ENCODE measurements at regions not wholly inside any gene's neighbourhood (a gene's known extent, or its start where the extent isn't known, plus 50 kb on each side); places are given as distances from the start of the nearest gene placed in this dataset.

DNA sequence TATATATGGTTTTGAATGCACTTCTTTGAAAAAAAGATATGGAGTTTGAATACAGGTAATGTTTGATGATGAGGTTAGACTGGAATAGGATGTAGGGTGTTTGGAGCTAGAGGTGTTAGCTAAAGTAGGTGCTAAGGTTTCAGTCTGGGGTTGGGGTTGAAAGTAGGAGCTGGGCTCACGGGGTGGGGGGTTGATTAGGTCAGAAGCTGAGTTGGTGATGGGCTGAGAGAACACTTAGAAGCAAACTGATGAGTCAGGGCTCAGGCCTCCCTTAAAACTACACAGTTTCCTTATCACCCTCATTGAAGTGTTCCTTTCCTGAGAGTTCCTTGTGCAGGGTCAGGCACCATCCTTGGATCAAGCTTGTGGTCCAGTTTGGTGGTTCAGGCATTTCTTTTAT, 308.8 kb upstream of the ADAMTS16 start:
- no peak for DNase-seq (ENCODE audit: low spot score)

DNA sequence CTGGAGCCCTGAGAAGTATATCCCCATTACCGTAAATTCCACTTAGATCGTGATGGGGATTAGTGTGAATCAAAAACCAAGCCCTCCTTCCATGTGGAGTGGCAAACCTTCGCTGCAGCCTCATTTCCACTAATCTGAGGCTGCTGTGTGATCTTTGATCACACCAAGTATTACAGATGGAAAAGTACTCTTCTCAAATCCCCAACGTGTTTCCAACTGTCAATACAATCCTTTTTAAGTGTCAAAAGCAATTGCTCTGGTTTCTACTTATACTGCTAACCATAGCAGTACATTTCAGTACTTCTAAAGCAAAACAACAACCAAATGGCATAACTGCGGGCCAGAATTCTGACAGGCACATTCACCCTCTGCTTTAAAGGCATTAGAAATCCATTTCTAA, 307.7 kb upstream of the ADAMTS16 start:
- TF ChIP-seq, protein P1, sequence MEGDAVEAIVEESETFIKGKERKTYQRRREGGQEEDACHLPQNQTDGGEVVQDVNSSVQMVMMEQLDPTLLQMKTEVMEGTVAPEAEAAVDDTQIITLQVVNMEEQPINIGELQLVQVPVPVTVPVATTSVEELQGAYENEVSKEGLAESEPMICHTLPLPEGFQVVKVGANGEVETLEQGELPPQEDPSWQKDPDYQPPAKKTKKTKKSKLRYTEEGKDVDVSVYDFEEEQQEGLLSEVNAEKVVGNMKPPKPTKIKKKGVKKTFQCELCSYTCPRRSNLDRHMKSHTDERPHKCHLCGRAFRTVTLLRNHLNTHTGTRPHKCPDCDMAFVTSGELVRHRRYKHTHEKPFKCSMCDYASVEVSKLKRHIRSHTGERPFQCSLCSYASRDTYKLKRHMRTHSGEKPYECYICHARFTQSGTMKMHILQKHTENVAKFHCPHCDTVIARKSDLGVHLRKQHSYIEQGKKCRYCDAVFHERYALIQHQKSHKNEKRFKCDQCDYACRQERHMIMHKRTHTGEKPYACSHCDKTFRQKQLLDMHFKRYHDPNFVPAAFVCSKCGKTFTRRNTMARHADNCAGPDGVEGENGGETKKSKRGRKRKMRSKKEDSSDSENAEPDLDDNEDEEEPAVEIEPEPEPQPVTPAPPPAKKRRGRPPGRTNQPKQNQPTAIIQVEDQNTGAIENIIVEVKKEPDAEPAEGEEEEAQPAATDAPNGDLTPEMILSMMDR (IDR thresholded peaks at IDR 0.05; ENCODE audit: extremely low read depth, missing control alignments), result no peak
- no peak for DNase-seq (ENCODE audit: low spot score)

More for the DNA sequence above, 308.8 kb upstream of the ADAMTS16 start:
- TF ChIP-seq, protein P1 (IDR thresholded peaks at IDR 0.05; ENCODE audit: extremely low read depth, missing control alignments), result no peak

DNA sequence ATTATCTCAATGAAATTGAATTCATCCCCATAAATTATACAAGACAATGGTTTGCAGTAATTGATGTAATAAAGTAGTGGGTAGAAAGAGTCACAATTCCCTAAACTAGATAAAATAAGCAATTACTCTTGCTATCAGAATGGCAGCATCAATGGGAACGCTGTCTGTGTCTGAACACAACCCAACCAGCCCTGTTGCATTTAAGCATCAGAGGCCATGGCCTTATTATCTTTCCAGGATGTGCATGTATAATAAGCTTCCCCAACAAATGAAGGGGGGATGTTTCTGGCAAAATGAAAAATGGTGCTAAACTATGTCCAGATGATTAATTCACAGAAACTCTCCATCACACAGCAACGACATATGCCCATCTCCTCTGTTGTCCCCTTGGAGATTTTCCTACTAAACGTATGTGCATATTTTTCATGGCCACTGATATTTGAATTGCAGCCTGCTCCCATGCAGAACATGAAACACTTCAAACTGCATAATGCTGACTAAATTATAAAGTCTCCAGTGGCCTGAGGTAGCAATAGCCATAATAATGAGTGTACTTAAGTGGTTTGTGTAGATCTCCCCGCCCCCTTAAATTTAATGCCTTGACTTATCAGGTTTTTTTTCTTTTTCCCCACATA, 306.9 kb upstream of the ADAMTS16 start:
- no peak for DNase-seq (ENCODE audit: low spot score)

GRCh38 chr5:4837489-4838058, 302.6 kb upstream of the ADAMTS16 start:
- DNase-seq (ENCODE audit: low spot score), result no peak
- TF ChIP-seq, protein P1 (IDR thresholded peaks at IDR 0.05; ENCODE audit: extremely low read depth, missing control alignments), result no peak

More for the DNA sequence above, 306.9 kb upstream of the ADAMTS16 start:
- TF ChIP-seq, protein P1 (IDR thresholded peaks at IDR 0.05; ENCODE audit: extremely low read depth, missing control alignments), result no peak

- no peak for DNase-seq (ENCODE audit: low spot score)
- TF ChIP-seq, protein P1 (IDR thresholded peaks at IDR 0.05; ENCODE audit: extremely low read depth, missing control alignments), result no peak
Observed at GRCh38 chr5:4845221-4845620, 294.9 kb upstream of the ADAMTS16 start.

DNA sequence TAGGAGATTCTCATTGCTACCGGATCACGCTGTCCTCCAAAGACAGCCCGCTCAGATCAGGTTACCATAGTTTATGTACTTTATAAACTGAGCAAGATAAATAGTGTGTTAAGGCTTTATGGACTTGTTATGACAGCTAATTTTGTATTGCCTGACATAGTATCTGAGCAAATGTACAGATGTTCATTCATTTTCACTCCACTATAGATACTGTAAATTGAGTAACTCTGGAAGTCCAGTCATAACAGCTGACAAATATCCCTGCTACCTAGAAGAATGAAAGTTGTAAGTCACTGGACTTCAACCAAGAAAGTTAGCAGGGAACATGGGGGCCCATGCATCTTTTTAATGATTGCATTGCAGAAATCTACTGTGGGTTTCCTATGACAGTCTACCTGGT, 292.4 kb upstream of the ADAMTS16 start:
- TF ChIP-seq, protein P1 (IDR thresholded peaks at IDR 0.05; ENCODE audit: extremely low read depth, missing control alignments), result no peak
- no peak for DNase-seq (ENCODE audit: low spot score)

DNA sequence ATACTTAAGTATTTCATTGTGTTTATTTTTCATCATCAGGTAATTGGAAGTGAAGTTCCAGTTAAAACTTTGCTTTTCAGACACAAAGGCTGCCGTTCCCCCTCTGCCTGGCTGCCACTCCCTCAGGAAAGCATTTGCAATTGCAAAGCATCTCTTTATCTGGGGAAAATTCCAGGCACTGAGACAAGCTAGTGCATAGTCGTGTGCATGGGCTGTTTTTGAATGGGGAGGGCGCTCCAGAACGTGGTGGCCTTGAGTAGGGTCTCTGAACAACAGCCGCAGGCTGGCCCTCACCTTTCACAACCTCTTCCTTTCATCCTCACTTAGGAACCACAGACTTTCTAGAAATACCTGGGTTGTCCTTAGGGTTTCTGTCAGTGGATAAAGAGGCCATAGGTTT, 285.1 kb upstream of the ADAMTS16 start:
- TF ChIP-seq, protein P1 (IDR thresholded peaks at IDR 0.05; ENCODE audit: extremely low read depth, missing control alignments), result no peak
- no peak for DNase-seq (ENCODE audit: low spot score)

Measured in GM20000 (cell line).